SK-N-SH (cell line): ENCODE measurements at regions not wholly inside any gene's neighbourhood (a gene's known extent, or its start where the extent isn't known, plus 50 kb on each side); places are given as distances from the start of the nearest gene placed in this dataset.
A peak's percentile ranks its signal among the peaks of the same experiment; 100 is the strongest.

ENCODE experiments used
- CTCF ChIA-PET: fragments of 300-600, 350-600 bp; formaldehyde crosslinking; extraction: SDS; loops from one replicate; lab custom pipeline; 2021; lab: Yijun Ruan, JAX
- POLR2A ChIA-PET: fragments of 350-600 bp; sonication (Branson Sonifier 250); formaldehyde crosslinking; extraction: SDS; loops from one replicate; lab custom pipeline; 2020; ENCODE audit warnings: antibody characterized with exemption, inconsistent platforms; lab: Yijun Ruan, JAX
- DNase-seq: peaks from one replicate; pipeline ENCODE4 v3.0.0; 2012
- H2AFZ ChIP-seq: fragments of 200-600 bp; sonication (generic); 2 replicates; pipeline ENCODE4 v1.8.1; 2016; ENCODE audit warnings: antibody characterized with exemption, mild to moderate bottlenecking, low read depth
- H3F3A ChIP-seq: fragments of 200-600 bp; sonication (generic); replicated peaks from 2 replicates; pipeline ENCODE3; 2016; ENCODE audit warnings: antibody characterized with exemption, mild to moderate bottlenecking; ENCODE audit not compliant: insufficient read depth
- H3K27ac ChIP-seq, 2 experiments: fragments of 200-500 bp in 1 of 2; fragments of 200-600 bp in 1 of 2; sonication (Bioruptor generic) in 1 of 2; sonication (generic), shearing (Covaris generic) in 1 of 2; 2 replicates each; pipeline versions ENCODE4 v1.5.1 to v1.6.1; 2014 to 2016; ENCODE audit warnings: low read depth in 2 of 2, inconsistent platforms in 1 of 2, low read length in 1 of 2, mild to moderate bottlenecking in 1 of 2, mixed read lengths in 1 of 2
- H3K27me3 ChIP-seq: fragments of 200-600 bp; sonication (generic), shearing (Covaris generic); 2 replicates; pipeline ENCODE4 v1.6.1; 2016; ENCODE audit warnings: mixed run types; ENCODE audit not compliant: insufficient read depth
- H3K36me3 ChIP-seq, 2 experiments: fragments of 200-500 bp in 1 of 2; fragments of 200-600 bp in 1 of 2; sonication (Bioruptor generic) in 1 of 2; sonication (generic) in 1 of 2; replicated peaks in 1 of 2; 2 replicates each; pipeline versions ENCODE3 to v1.5.1; 2014 to 2016; ENCODE audit warnings: low read length in 1 of 2, mild to moderate bottlenecking in 1 of 2; ENCODE audit not compliant: insufficient read depth in 2 of 2, control insufficient read depth in 1 of 2
- H3K4me1 ChIP-seq, 2 experiments: fragments of 200-500 bp in 1 of 2; fragments of 200-600 bp in 1 of 2; sonication (Bioruptor generic) in 1 of 2; sonication (generic), shearing (Covaris generic) in 1 of 2; 2 replicates each; pipeline versions ENCODE4 v1.5.1 to v1.6.1; 2014 to 2016; ENCODE audit warnings: low read depth in 1 of 2, low read length in 1 of 2, mixed run types in 1 of 2; ENCODE audit not compliant: insufficient read depth in 2 of 2, control insufficient read depth in 1 of 2
- H3K4me2 ChIP-seq: fragments of 200-600 bp; sonication (generic), shearing (Covaris generic); 2 replicates; pipeline ENCODE4 v1.6.1; 2017; ENCODE audit warnings: mixed run types
- H3K4me3 ChIP-seq, 2 experiments: fragments of 200-500 bp in 1 of 2; fragments of 200-600 bp in 1 of 2; sonication (Bioruptor generic) in 1 of 2; sonication (generic), shearing (Covaris generic) in 1 of 2; 2 replicates each; pipeline versions ENCODE4 v1.5.1 to v1.8.1; 2014 to 2016; ENCODE audit warnings: low read depth in 2 of 2, inconsistent platforms in 1 of 2, low read length in 1 of 2, mild to moderate bottlenecking in 1 of 2, mixed read lengths in 1 of 2, moderate library complexity in 1 of 2
- H3K79me2 ChIP-seq: fragments of 200-600 bp; sonication (generic); 2 replicates; pipeline ENCODE4 v1.8.1; 2017; ENCODE audit warnings: mild to moderate bottlenecking; ENCODE audit not compliant: insufficient read depth
- H3K9ac ChIP-seq: fragments of 200-600 bp; sonication (generic); 2 replicates; pipeline ENCODE4 v1.6.1; 2017; ENCODE audit warnings: mixed run types
- H3K9me2 ChIP-seq: fragments of 200-600 bp; sonication (generic); 2 replicates; pipeline ENCODE4 v1.6.1; 2017; ENCODE audit warnings: mixed run types
- H3K9me3 ChIP-seq: fragments of 200-600 bp; sonication (generic); 2 replicates; pipeline ENCODE4 v1.6.1; 2017; ENCODE audit warnings: mixed run types, mild to moderate bottlenecking, moderate library complexity
- H4K20me1 ChIP-seq: fragments of 200-600 bp; sonication (generic); 2 replicates; pipeline ENCODE4 v1.6.1; 2017; ENCODE audit warnings: mild to moderate bottlenecking, mixed run types; ENCODE audit not compliant: insufficient read depth
- ELF1 ChIP-seq: IDR thresholded peaks from 2 replicates; pipeline ENCODE4 v1.4.0; 2012
- EP300 ChIP-seq, 2 experiments: IDR thresholded peaks; 2 replicates each; pipeline versions ENCODE4 v1.4.0 to v1.6.1; 2012; ENCODE audit warnings: borderline replicate concordance in 1 of 2, low read depth in 1 of 2, low read length in 1 of 2
- FOSL2 ChIP-seq: IDR thresholded peaks from 2 replicates; pipeline ENCODE4 v1.4.0; 2012; ENCODE audit warnings: low read depth, mild to moderate bottlenecking, moderate library complexity, borderline replicate concordance
- FOXM1 ChIP-seq: IDR thresholded peaks from 2 replicates; pipeline ENCODE4 v1.4.0; 2012; ENCODE audit warnings: low read depth, mild to moderate bottlenecking
- GATA2 ChIP-seq: sonication (generic); formaldehyde crosslinking; IDR thresholded peaks from 2 replicates; pipeline ENCODE4 v1.5.0; 2020; ENCODE audit warnings: mild to moderate bottlenecking, missing genetic modification reagents
- JUND ChIP-seq: IDR thresholded peaks from 2 replicates; pipeline ENCODE4 v1.4.0; 2012
- MXI1 ChIP-seq: IDR thresholded peaks from 2 replicates; pipeline ENCODE4 v1.6.1; 2012; ENCODE audit warnings: mild to moderate bottlenecking, low read depth, low read length, improper control_type of control experiment
- NFIC ChIP-seq: IDR thresholded peaks from 2 replicates; pipeline ENCODE4 v1.4.0; 2012; ENCODE audit warnings: borderline replicate concordance
- PBX3 ChIP-seq: IDR thresholded peaks from 2 replicates; pipeline ENCODE4; 2012
- POLR2AphosphoS5 ChIP-seq: IDR thresholded peaks from 2 replicates; pipeline ENCODE4 v1.6.1; 2012; ENCODE audit warnings: low read depth, low read length
- RFX5 ChIP-seq: IDR thresholded peaks from 2 replicates; pipeline ENCODE4 v1.6.1; 2012; ENCODE audit warnings: mild to moderate bottlenecking, improper control_type of control experiment, low read length
- SIN3A ChIP-seq: IDR thresholded peaks from 2 replicates; pipeline ENCODE4 v1.6.1; 2012; ENCODE audit warnings: low read depth, mild to moderate bottlenecking, low read length, moderate library complexity, borderline replicate concordance
- SMC3 ChIP-seq: IDR thresholded peaks from 2 replicates; pipeline ENCODE4 v1.6.1; 2012; ENCODE audit warnings: low read depth, low read length, improper control_type of control experiment
- TAF1 ChIP-seq: IDR thresholded peaks from 2 replicates; pipeline ENCODE4 v1.6.1; 2012; ENCODE audit warnings: low read depth, mild to moderate bottlenecking, low read length, moderate library complexity, borderline replicate concordance
- TCF12 ChIP-seq: IDR thresholded peaks from 2 replicates; pipeline ENCODE4 v1.4.0; 2012
- TEAD4 ChIP-seq: IDR thresholded peaks from 2 replicates; pipeline ENCODE4 v1.4.0; 2012; ENCODE audit warnings: mild to moderate bottlenecking, borderline replicate concordance; ENCODE audit not compliant: insufficient read depth
- USF2 ChIP-seq: fragments of 150-350 bp; IDR thresholded peaks from 2 replicates; pipeline ENCODE4 v1.6.1; 2017; ENCODE audit warnings: antibody characterized with exemption, low read length, low read depth, borderline replicate concordance
- YY1 ChIP-seq: IDR thresholded peaks from 2 replicates; pipeline ENCODE4 v1.4.0; 2012; ENCODE audit warnings: low read depth, mild to moderate bottlenecking
- WGBS: methylation state at CpG from one replicate; pipeline ENCODE4 v1.1.6; 2017; ENCODE audit warnings: low lambda C conversion rate; 5-methylcytosine and 5-hydroxymethylcytosine counted together
- TF ChIP-seq, protein P1 (sequence below): fragments of 200-600 bp; sonication (generic); IDR thresholded peaks from 2 replicates; pipeline ENCODE4 v1.6.1; 2017; ENCODE audit warnings: antibody characterized with exemption, mild to moderate bottlenecking, moderate library complexity

- TF ChIP-seq, protein P1, sequence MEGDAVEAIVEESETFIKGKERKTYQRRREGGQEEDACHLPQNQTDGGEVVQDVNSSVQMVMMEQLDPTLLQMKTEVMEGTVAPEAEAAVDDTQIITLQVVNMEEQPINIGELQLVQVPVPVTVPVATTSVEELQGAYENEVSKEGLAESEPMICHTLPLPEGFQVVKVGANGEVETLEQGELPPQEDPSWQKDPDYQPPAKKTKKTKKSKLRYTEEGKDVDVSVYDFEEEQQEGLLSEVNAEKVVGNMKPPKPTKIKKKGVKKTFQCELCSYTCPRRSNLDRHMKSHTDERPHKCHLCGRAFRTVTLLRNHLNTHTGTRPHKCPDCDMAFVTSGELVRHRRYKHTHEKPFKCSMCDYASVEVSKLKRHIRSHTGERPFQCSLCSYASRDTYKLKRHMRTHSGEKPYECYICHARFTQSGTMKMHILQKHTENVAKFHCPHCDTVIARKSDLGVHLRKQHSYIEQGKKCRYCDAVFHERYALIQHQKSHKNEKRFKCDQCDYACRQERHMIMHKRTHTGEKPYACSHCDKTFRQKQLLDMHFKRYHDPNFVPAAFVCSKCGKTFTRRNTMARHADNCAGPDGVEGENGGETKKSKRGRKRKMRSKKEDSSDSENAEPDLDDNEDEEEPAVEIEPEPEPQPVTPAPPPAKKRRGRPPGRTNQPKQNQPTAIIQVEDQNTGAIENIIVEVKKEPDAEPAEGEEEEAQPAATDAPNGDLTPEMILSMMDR: no peak
- TF ChIP-seq POLR2AphosphoS5 (no peak), SMC3 (no peak), NFIC (no peak), TEAD4 (no peak), RFX5 (no peak), USF2 (no peak), TCF12 (no peak), ELF1 (no peak), JUND (no peak), FOSL2 (no peak)
- TF ChIP-seq, all 33 proteins: peak for 0
These were observed 200.4 kb downstream of the KLF12 start (continued) for GRCh38 chr13:73933795-73934194.

- no peak overlapping the region for H2AFZ ChIP-seq
- TF ChIP-seq TCF12 (peak; percentile 58), YY1 (no peak), FOXM1 (0 out of 2 replicates have a peak, but pooled peaks have one; percentile 47), GATA2 (CRISPR knock-in tag) (no peak), SIN3A (no peak), FOSL2 (peak; percentile 20; the same call in 1 of the 2 replicates), TAF1 (no peak), ELF1 (no peak), MXI1 (no peak), JUND (peak; percentile 68), RFX5 (no peak), EP300 (IDR thresholded peaks at IDR 0.05; ENCODE audit: borderline replicate concordance in 1 of 2, low read depth in 1 of 2, low read length in 1 of 2) (peak in 1 of 2 experiments; percentile 44; a peak in 2 of 4 replicates), PBX3 (peak; percentile 77), TEAD4 (peak; percentile 6; the same call in 1 of the 2 replicates)
- TF ChIP-seq, all 33 proteins: peak for 7
- Histone ChIP-seq H3K27ac (peak overlapping the region; percentile 22 to 40; a peak in 3 of 4 replicates), H3K36me3 (peaks cover 0 to 13% of the 10 kb centered on the region in 2 experiments), H3K27me3 (no peaks in the 10 kb centered on the region), H3K79me2 (peaks cover 7% of the 10 kb centered on the region; the same call in 1 of the 2 replicates), H4K20me1 (no peaks in the 10 kb centered on the region), H3K4me1 (peaks cover 5 to 17% of the 10 kb centered on the region in 2 experiments; a peak in 3 of 4 replicates), H3K9me3 (no peaks in the 10 kb centered on the region), H3F3A (peaks cover 21% of the 10 kb centered on the region), H3K9ac (no peak overlapping the region), H3K9me2 (no peaks in the 10 kb centered on the region), H3K4me2 (no peak overlapping the region), H3K4me3 (no peak overlapping the region)
- WGBS: 19% methylated on average over 2 of the region's 2 CpGs
- POLR2A ChIA-PET: no interaction called here
- CTCF ChIA-PET: no interaction called here
- no peak for DNase-seq
These were observed 202.1 kb downstream of the KLF12 start for GRCh38 chr13:73932091-73932490.
